ENCODE measurements at regions not wholly inside any gene's neighbourhood (a gene's known extent, or its start where the extent isn't known, plus 50 kb on each side); places are given as distances from the start of the nearest gene placed in this dataset.

- 0% methylated on average over 1 of the region's 1 CpG for WGBS (ENCODE audit: insufficient coverage, low coverage, missing lambda C conversion rate)
- CTCF ChIA-PET (ENCODE audit: low intra/inter-chr PET ratio), result no interaction called here
- TF ChIP-seq PCBP2 (IDR thresholded peaks at IDR 0.05; ENCODE audit: low read depth, low read length, poor library complexity, severe bottlenecking), result no peak
- no peak for TF ChIP-seq PTTG1 (tag; IDR thresholded peaks at IDR 0.05; ENCODE audit: low read depth)
- no peak for TF ChIP-seq CEBPG (CRISPR knock-in tag; IDR thresholded peaks at IDR 0.05)
- no peak for TF ChIP-seq CEBPG (tag; conservative IDR thresholded peaks at IDR 0.05 in 1 of 2, IDR thresholded peaks at IDR 0.05 in 1 of 2)
- no peak for TF ChIP-seq HNRNPL (IDR thresholded peaks at IDR 0.05; ENCODE audit: low read depth, low read length)
- no peak for TF ChIP-seq ZC3H8 (IDR thresholded peaks at IDR 0.05)
- no peak for TF ChIP-seq FOXP1 (CRISPR knock-in tag; IDR thresholded peaks at IDR 0.05)
- TF ChIP-seq MTA1 (IDR thresholded peaks at IDR 0.05; ENCODE audit: borderline replicate concordance), result no peak
- TF ChIP-seq CXXC5 (CRISPR knock-in tag; IDR thresholded peaks at IDR 0.05), result no peak
- no peak for TF ChIP-seq CBFA2T3 (IDR thresholded peaks at IDR 0.05)
- TF ChIP-seq RFX7 (CRISPR knock-in tag; IDR thresholded peaks at IDR 0.05), result no peak
- no peak for TF ChIP-seq DMBX1 (CRISPR knock-in tag; IDR thresholded peaks at IDR 0.05; ENCODE audit: borderline replicate concordance)
- TF ChIP-seq ZNF76 (CRISPR knock-in tag; IDR thresholded peaks at IDR 0.05; ENCODE audit: borderline replicate concordance), result no peak
- no peak for TF ChIP-seq STAT5A (IDR thresholded peaks at IDR 0.05; ENCODE audit: borderline replicate concordance, low read length)
- no peak for TF ChIP-seq STAT5B (CRISPR knock-in tag; IDR thresholded peaks at IDR 0.05)
- TF ChIP-seq SNAPC5 (CRISPR knock-in tag; IDR thresholded peaks at IDR 0.05), result no peak
- TF ChIP-seq ZNF592 (IDR thresholded peaks at IDR 0.05), result no peak
- no peak for TF ChIP-seq KLF1 (tag; IDR thresholded peaks at IDR 0.05)
These were observed 74.3 kb upstream of the SPEF2 start for GRCh38 chr5:35543408-35543807.

More at GRCh38 chr5:35543408-35543807, 74.3 kb upstream of the SPEF2 start:
- ATAC-seq (no peak), FAIRE-seq (no peak), DNase-seq (ENCODE audit: extremely low read depth in 1 of 4, low spot score in 3 of 4) (no peak)
- Histone ChIP-seq H3K9ac (ENCODE audit: insufficient read depth in 1 of 2, low read depth in 2 of 2, low read length in 2 of 2) (no peak overlapping the region), H3K27me3 (ENCODE audit: control insufficient read depth in 2 of 2, insufficient read depth in 2 of 2, low read length in 2 of 2) (no peaks in the 10 kb centered on the region), H3K4me2 (ENCODE audit: insufficient read depth, low read length) (no peak overlapping the region), H3K9me1 (ENCODE audit: control insufficient read depth, insufficient read depth, low read length) (no peaks in the 10 kb centered on the region), H3K79me2 (ENCODE audit: control insufficient read depth, insufficient read depth, low read length) (no peaks in the 10 kb centered on the region), H3K27ac (ENCODE audit: extremely low read depth, low read depth, low read length) (no peak overlapping the region), H3K4me1 (replicated peaks in 1 of 2; ENCODE audit: control insufficient read depth in 2 of 2, insufficient read depth in 2 of 2, low read length in 2 of 2) (no peaks in the 10 kb centered on the region), H3K4me3 (no peak overlapping the region), H4K20me1 (replicated peaks; ENCODE audit: control insufficient read depth, insufficient read depth, low read length) (no peaks in the 10 kb centered on the region), H2AFZ (ENCODE audit: low read depth, low read length) (no peak overlapping the region), H3K9me3 (replicated peaks; ENCODE audit: control insufficient read depth, insufficient read depth, low read depth, low read length) (no peaks in the 10 kb centered on the region), H3K36me3 (ENCODE audit: control insufficient read depth, insufficient read depth, low read length) (no peaks in the 10 kb centered on the region)
- POLR2A ChIA-PET, result no interaction called here
- in situ Hi-C loops (cut with MboI), result no loop called here
- no TSS peak for BruUV-seq (replicated peaks)
- intact Hi-C loops (cut with micrococcal nuclease), result no loop called here
